HG02642 (cell line): ENCODE measurements at regions not wholly inside any gene's neighbourhood (a gene's known extent, or its start where the extent isn't known, plus 50 kb on each side); places are given as distances from the start of the nearest gene placed in this dataset.
"Not testable (repeated sequence)": the region's sequence is repeated elsewhere in the genome, so short reads cannot be mapped to it uniquely, and the experiment has no call there.

ENCODE experiments used
- ATAC-seq: cut with Tn5 transposase; IDR thresholded peaks from one replicate; pipeline ENCODE4 v1.9.1; 2021; ENCODE audit warnings: mild to moderate bottlenecking; ENCODE audit not compliant: unreplicated experiment, poor library complexity

GRCh38 chr21:35982717-35983116 is 77.6 kb downstream of the SETD4 start:
- ATAC-seq: no peak

DNA sequence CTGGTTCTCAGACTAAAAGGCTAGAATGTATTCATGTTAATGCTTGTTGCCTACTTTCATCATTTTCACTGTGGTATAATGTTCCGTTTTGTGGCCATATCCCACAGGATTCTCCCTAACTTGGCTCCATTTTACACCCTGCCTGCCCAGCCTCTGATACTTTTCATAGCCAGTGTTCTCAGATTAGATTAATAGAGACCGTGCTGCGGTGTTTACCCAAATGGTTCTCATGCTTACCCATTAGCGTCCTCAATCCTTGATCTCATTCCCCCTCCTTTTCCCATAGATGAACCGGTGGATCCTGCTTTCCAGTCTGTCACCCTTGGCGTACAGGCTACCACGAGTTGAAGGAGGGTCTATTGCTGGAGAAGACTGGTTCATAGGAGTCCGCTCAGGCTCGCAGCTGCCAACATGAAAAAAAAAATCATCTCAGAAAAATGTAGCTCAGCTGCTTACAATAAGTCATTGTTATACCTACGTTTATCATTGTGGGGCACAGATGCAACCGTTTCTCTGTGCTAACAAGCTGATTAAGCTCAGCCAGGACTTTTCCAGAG is 78.7 kb downstream of the SETD4 start:
- no peak for ATAC-seq

DNA sequence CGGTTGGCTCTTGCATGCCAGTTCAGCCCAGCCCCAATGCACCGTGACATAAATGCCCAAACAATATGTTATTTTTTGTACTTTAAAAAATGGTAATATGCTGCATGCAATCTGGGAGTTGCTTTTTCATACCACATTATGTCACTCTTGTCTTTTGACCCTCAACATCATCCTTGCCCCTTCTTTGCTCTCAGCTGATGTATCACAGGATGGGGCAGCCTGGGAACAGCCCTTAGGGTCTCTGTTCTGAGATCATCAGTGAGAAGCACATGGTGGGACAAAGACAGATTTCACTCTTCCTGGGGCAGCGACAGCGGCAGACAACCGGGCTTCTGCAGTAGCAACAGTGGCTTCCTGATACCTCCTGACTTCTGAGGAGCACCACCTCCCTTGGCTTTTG is 79.5 kb downstream of the SETD4 start:
- no peak for ATAC-seq

DNA sequence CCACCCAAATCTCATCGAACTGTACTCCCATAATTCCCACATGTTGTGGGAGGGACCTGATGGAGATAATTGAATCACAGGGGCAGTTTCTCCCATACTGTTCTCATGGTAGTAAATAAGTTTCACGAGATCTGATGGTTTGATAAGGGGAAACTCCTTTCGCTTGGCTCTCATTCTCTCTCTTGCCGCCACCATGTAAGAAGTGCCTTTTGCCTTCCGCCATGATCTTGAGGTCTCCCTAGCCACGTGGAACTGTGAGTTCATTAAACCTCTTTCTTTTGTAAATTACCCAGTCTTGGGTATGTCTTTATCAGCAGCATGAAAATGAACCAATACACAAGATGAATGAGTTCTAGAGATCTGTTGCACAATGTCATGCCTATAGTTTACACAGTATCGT is 82.5 kb downstream of the SETD4 start:
- not testable (repeated sequence) for ATAC-seq

GRCh38 chr21:35976929-35977328 is 83.4 kb downstream of the SETD4 start:
- no peak for ATAC-seq

DNA sequence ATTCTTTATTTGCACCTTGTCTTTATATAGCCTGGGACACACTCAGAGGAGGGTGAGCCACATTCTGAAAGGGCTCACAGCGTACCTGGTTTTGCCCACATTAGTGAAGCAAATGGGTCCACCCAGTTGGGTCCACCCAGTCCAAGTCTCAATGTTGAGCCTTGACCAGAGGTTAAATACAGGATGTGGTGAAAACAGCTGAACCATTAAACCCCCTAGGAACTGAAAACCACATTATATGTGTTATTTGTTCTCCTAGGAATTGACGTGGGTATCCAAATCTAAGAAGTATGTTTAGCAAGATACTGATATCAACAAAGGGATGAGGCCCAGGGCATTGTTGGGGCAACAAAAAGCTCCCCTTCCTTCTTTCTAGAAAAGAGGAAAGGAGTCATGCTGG is 83.8 kb downstream of the SETD4 start:
- no peak for ATAC-seq

DNA sequence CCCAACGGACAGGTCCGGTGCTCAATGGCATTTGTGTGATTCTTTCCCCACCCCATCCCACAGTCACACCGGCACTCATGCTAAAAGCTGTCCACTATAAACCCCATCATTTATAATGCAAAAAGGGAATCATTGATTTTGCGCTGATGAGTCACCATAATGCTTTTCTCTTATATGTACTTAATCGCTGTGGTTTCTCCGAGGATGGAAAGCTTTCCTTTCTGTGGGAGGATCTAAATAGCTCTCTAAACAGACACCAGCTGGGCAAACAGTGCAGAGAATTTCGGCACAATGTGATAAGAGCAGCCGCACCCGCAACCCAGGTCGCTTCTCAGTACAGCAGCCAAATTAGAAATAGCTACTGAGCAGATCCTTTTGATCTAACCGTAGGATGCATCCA is 85.6 kb downstream of the SETD4 start:
- no peak for ATAC-seq

- ATAC-seq: no peak
Observed at GRCh38 chr21:35971824-35972223, 88.5 kb downstream of the SETD4 start.

DNA sequence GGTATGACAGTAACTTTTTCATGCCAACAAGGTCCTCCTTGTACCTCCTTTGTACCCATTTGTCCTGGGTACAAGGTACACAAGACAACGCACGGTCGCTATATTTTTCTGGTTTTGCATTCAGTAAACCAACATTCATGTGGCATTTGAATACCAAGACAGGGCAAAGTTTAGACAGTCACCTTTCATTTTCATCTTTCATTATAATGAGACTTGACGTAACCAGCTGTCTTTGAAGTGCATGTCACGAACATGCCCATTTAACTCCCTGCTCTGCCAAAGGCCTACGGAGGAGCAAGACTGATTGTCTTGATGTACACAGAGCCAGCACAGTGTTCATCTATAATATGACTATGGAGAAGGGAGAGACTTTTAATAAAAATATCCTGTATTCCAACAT is 91.0 kb downstream of the SETD4 start:
- ATAC-seq: no peak

GRCh38 chr21:35968564-35968963 is 91.8 kb downstream of the SETD4 start:
- no peak for ATAC-seq

DNA sequence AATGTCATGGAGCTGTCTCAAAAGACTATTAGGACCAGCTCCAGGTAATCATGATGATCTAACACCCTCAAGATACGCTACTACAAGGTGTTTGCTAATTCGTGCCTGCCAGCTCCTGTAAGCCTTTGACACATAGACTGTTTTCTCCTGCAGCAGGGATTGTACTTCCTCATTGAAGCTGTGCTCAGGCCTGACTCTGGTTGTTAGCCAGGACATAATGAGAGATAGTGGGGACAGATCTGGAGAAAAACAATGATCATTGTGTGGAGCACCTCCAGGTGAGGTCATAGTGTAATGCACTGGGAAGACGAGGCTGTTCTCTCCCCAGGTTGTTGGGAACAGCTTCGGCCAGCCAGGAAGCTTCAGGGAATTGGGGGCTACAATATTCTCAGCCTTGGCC is 94.6 kb downstream of the SETD4 start:
- no peak for ATAC-seq

GRCh38 chr21:35963920-35964451 is 96.3 kb downstream of the SETD4 start:
- no peak for ATAC-seq

DNA sequence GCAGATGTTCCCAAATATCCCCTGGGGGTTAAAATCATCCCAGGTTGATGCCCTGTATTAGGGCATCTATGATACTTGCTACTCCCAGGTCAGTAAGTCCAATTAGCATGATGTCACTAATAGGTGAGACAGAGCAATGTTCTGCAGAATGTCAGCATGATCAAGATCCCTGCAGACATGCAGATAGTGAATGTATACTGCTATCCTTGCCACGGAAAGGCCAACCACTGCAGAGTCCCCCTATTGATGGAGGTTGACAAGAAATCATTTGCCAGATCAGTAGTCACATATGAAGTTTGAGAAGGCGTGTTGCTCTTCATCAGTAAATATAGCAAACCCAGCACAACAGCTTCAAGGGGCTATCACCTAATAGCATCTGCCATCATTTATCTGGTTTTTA is 97.4 kb downstream of the SETD4 start:
- ATAC-seq: no peak

- no peak for ATAC-seq
Observed at GRCh38 chr21:35954066-35954465, 106.3 kb downstream of the SETD4 start.

GRCh38 chr21:35953597-35953996 is 106.7 kb downstream of the SETD4 start:
- no peak for ATAC-seq

GRCh38 chr21:35952651-35953340 is 107.5 kb downstream of the SETD4 start:
- no peak for ATAC-seq

- no peak for ATAC-seq
Observed at GRCh38 chr21:35948982-35949381, 111.3 kb downstream of the SETD4 start.

DNA sequence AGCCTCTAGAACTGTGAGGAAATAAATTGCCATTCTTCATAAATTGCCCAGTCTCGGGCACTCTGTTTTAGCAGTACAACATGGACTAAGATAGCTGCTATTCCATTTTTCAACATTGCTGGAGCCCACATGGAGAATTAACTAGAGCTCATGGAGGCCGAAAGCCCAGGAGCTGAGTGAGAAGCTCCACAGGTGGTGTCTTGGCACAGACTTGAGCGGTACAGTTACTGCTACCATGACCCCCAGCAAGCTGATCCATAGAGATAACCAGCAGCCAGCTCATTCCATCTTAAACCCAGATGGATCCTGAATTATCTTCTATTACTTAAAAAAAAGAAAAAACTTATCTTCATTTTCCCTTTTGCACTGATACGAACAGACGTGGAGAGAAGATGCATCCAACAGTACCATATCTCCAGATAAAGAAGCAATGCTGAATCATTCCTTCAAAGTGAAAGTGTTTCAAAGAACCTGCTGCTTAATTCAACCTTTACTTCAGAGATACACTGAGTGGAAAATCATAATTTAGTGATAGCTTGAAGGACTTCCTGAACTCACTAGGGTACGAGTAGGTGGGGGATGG is 115.1 kb downstream of the SETD4 start:
- ATAC-seq: no peak

GRCh38 chr21:35943752-35944151 is 116.6 kb downstream of the SETD4 start:
- no peak for ATAC-seq

DNA sequence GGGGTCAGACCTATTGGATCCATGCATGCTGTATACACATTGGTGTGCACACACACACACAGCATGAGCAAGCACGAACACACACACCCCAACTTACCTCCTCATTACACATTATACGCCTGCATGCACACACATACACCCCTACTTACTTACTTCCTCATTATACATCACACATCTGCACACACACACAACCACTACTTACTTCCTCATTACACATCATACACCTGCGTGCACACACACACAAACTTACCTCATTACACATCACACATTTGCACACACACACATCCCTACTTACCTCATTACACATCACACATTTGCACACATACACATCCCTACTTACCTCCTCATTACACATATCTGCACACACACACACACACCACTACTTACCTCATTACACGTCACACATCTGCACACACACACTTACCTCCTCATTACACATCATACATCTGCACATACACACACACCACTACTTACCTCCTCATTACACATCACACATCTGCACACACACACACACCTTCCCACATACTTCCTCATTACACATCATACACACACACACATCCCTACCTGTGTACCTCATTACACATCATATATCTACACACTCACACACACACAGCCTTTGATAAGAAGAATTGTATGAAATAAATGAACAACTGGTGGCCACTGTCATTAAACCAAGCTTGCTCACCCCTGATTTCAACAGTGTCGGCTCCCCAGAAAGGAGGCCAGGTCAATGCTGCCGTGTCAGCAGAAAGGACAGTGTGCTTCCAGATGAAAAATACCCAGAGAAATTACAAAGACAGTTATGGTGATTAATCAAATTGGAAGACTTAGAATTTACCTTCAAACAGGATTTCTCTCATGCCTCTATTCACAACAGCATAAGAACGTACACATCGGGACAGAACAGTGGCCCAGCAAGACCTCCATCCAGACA is 117.8 kb downstream of the SETD4 start:
- ATAC-seq: no peak
